GM12864 (cell line): ENCODE measurements at regions not wholly inside any gene's neighbourhood (a gene's known extent, or its start where the extent isn't known, plus 50 kb on each side); places are given as distances from the start of the nearest gene placed in this dataset.

Experiments used
- DNase-seq: peaks from one replicate; pipeline ENCODE4 v3.0.0-alpha.2; 2011; ENCODE audit warnings: low read depth
- H3K4me3 ChIP-seq: 2 replicates; pipeline ENCODE4 v1.5.1; 2011; ENCODE audit warnings: mild to moderate bottlenecking, low read depth, low read length, control low read depth
- CTCF ChIP-seq: IDR thresholded peaks from 2 replicates; pipeline ENCODE4 v1.5.1; 2011; ENCODE audit warnings: low read depth, mild to moderate bottlenecking, moderate library complexity, low read length, control low read depth, inconsistent platforms; ENCODE audit errors: missing control alignments

DNA sequence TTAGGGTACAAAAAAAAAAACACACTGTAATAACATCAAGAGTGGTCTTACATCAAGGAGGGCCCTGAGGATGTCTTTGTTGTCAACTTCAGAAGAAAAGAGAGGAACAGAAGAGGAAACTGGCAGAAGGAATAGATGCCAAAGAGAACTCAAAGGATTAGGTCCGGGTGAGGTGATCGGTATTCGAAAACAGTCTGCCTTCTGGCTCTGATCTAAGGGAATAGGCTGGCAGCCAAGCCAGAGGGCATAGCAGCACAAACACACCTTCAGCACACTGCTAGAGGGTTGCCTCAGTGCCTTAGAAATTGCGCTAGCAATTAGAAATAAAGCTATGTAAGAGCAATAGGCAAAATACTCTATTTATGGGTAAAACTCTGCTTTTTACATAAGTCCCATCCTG is 91.4 kb upstream of the TTC29 start:
- TF ChIP-seq CTCF: no peak
- no peak overlapping the region for H3K4me3 ChIP-seq
- no peak for DNase-seq

DNA sequence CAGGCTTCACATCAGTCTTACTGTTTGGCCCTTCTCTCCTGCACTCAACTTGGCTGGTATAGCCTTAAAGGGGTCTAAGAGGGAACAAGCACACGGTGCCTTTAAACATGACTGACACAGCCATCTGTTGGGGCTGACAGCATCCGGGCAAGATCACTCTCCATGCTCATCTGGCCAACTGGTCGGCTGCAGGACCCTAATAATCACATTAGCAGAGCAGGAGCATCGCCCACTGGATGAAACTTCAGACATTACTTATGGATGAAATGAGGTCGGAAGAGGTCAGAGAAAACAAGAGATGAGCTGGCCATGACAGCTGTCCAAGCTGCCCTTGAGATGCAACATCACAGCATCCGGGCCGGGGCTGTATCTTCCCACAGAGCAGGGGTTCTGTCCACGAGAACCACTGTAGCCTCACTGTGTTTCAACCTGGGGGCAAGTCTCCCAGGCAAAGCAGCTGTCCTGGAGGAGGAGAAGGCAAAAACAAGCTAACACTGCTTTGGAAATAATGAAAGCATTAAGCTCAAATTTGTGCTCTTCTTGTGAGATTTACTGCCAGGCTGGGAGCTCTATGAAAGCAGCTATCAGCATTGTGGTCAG is 94.4 kb upstream of the TTC29 start:
- no peak for DNase-seq
- H3K4me3 ChIP-seq: no peak overlapping the region
- no peak for TF ChIP-seq CTCF

DNA sequence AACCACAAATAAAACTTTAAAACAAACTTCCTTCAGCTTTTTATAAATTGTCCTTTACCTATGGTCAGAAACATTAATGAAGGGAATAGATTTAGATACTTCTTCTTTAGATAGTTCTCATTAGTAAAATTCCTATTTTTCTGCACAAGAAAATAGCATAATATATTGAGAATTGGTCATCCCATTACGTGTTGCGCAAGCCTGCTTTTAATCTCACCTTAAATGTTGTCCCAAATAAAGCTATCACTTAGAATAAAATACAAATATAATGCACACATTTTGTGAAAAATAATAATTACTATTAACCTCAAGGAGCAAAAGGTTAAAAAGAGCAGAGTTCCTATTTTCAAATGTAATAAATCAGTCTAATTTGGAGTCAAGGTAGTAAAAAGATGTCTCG is 95.2 kb upstream of the TTC29 start:
- DNase-seq: no peak
- H3K4me3 ChIP-seq: no peak overlapping the region
- TF ChIP-seq CTCF: no peak

GRCh38 chr4:147041376-147041775 is 95.7 kb upstream of the TTC29 start:
- TF ChIP-seq CTCF: no peak

GRCh38 chr4:147042046-147042445 is 96.4 kb upstream of the TTC29 start:
- no peak for TF ChIP-seq CTCF
- no peak overlapping the region for H3K4me3 ChIP-seq
- no peak for DNase-seq

More at GRCh38 chr4:147041376-147041775, 95.7 kb upstream of the TTC29 start:
- H3K4me3 ChIP-seq: no peak overlapping the region
- DNase-seq: no peak

- no peak for TF ChIP-seq CTCF
- H3K4me3 ChIP-seq: no peak overlapping the region
- no peak for DNase-seq
These were observed 98.6 kb upstream of the TTC29 start for GRCh38 chr4:147044241-147044640.

DNA sequence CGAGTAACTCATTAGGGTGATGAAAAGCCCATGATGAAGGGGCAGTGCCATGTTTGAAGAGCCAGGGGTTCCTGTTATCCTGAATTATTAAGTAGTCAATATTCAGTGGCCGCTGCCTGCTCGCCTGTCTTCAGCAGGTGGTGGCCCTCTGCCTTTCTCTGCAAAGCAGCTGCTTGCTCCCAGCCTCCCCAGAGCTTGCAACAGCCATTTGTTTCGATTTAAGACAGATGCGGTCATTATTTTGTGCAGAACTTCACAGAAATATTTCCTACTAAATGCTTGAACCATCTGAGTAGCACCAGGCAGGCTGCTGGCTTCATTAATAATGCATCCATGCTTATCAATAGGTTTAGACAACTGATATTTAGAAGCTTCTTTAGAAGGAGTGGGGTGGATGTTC is 104.3 kb upstream of the TTC29 start:
- TF ChIP-seq CTCF: no peak
- DNase-seq: no peak
- no peak overlapping the region for H3K4me3 ChIP-seq
